GM10266 (cell line): ENCODE measurements at regions not wholly inside any gene's neighbourhood (a gene's known extent, or its start where the extent isn't known, plus 50 kb on each side); places are given as distances from the start of the nearest gene placed in this dataset.

Source experiments
- DNase-seq: peaks from one replicate; pipeline ENCODE4 v3.0.0; 2012; ENCODE audit errors: extremely low spot score
- CTCF ChIP-seq: IDR thresholded peaks from 2 replicates; pipeline ENCODE4 v1.5.1; 2012; ENCODE audit warnings: mild to moderate bottlenecking, low read depth; ENCODE audit not compliant: control insufficient read depth, insufficient read depth; ENCODE audit errors: missing control alignments

GRCh38 chr10:110355141-110355831 is 50.6 kb upstream of the SMNDC1 start:
- TF ChIP-seq CTCF: no peak
- DNase-seq: peak; percentile 68

GRCh38 chr10:110355922-110356627 is 51.4 kb upstream of the SMNDC1 start:
- no peak for DNase-seq
- TF ChIP-seq CTCF: no peak

- no peak for TF ChIP-seq CTCF
- peak; percentile 83 for DNase-seq
Observed at GRCh38 chr10:110356628-110357245, 52.0 kb upstream of the SMNDC1 start.

GRCh38 chr10:110357252-110357780 is 52.6 kb upstream of the SMNDC1 start:
- DNase-seq: peak; percentile 53
- no peak for TF ChIP-seq CTCF

GRCh38 chr10:110357871-110358270 is 53.2 kb upstream of the SMNDC1 start:
- DNase-seq: no peak

GRCh38 chr10:110358278-110358677 is 53.6 kb upstream of the SMNDC1 start:
- no peak for TF ChIP-seq CTCF
- no peak for DNase-seq

More at GRCh38 chr10:110357871-110358270, 53.2 kb upstream of the SMNDC1 start:
- TF ChIP-seq CTCF: no peak
